Activated CD8-positive, alpha-beta T cell treated with anti-CD3 and anti-CD28 coated beads, Interleukin-2, amount 10 ng/mL, durations not matched to agents 7 days and 5 days (primary cell): ENCODE measurements at regions not wholly inside any gene's neighbourhood (a gene's known extent, or its start where the extent isn't known, plus 50 kb on each side); places are given as distances from the start of the nearest gene placed in this dataset.
"Not testable (repeated sequence)": the region's sequence is repeated elsewhere in the genome, so short reads cannot be mapped to it uniquely, and the experiment has no call there.

Experiments
- ATAC-seq: fragments of 150-1000 bp; cut with Tn5 transposase; one replicate; pipeline ENCODE4 v1.10.0; 2021; ENCODE audit warnings: moderate library complexity
- CTCF ChIA-PET: fragments of 350-600 bp; sonication (Branson Sonifier 250); formaldehyde crosslinking; loops from one replicate; lab custom pipeline; 2021; ENCODE audit warnings: antibody characterized with exemption; lab: Charles Lee
- POLR2A ChIA-PET: fragments of 350-600 bp; sonication (Branson Sonifier 250); formaldehyde crosslinking; loops from one replicate; lab custom pipeline; 2021; ENCODE audit warnings: antibody characterized with exemption; lab: Charles Lee
- DNase-seq: peaks from one replicate; pipeline ENCODE4 v3.0.0-alpha.2; 2020
- H3K27ac Mint-ChIP-seq: one replicate; pipeline ENCODE4 v1.8.0; 2021; ENCODE audit warnings: mild to moderate bottlenecking, mixed read lengths
- H3K27me3 Mint-ChIP-seq: one replicate; pipeline ENCODE4 v1.8.0; 2021; ENCODE audit warnings: low read depth, mixed read lengths
- H3K36me3 Mint-ChIP-seq: one replicate; pipeline ENCODE4 v1.8.0; 2021; ENCODE audit warnings: low read depth, mixed read lengths
- H3K4me1 Mint-ChIP-seq: one replicate; pipeline ENCODE4 v1.8.0; 2021; ENCODE audit warnings: low read depth, mixed read lengths
- H3K4me3 Mint-ChIP-seq: one replicate; pipeline ENCODE4 v1.8.0; 2021; ENCODE audit warnings: mild to moderate bottlenecking, mixed read lengths
- H3K9me3 Mint-ChIP-seq: one replicate; pipeline ENCODE4 v1.8.0; 2022; ENCODE audit warnings: mixed read lengths; ENCODE audit not compliant: insufficient read depth

DNA sequence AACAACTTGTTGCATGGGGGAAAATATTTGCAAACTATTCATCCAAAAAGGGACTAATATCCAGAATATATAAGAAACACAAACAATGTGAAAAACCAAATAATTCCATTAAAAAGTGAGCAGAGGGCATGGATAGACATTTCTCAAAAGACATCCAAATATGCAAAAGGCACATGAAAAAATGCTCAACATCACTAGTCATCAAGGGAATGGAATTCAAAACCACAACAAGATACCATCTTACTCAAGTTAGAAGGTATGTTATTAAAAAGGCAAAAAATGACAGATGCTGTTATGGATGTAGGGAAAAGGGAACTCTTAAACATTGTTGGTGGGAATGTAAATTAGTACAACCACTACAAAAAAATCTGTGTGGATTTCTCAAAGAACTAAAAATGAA, 396.5 kb downstream of the CCDC85A start:
- Mint-ChIP-seq H3K4me3 (no peak overlapping the region), H3K36me3 (no peaks in the 10 kb centered on the region), H3K9me3 (peaks cover 24% of the 10 kb centered on the region), H3K4me1 (no peaks in the 10 kb centered on the region), H3K27me3 (no peaks in the 10 kb centered on the region), H3K27ac (no peak overlapping the region)
- POLR2A ChIA-PET: no interaction called here
- ATAC-seq (no peak), DNase-seq (no peak)
- CTCF ChIA-PET: no interaction called here

DNA sequence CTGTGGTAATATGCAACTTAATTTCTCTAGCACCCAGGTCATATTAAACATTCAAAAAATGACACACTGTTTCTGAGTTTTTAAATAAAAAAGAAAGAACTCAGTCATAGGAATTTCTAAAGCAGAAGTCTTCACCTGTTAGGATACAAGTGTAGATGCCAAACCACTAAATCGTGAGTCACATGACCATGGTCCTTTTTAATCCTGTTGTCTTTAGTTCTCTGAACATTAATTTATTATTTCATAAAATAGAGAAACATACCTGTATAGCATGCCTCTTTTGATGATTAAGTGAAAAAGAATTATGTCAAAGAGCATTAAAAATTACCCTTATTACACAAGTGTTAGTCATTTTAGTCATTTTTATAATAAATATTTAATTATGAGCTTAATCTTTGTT, 398.8 kb downstream of the CCDC85A start:
- no peaks in the 10 kb centered on the region for H3K4me1 Mint-ChIP-seq
- ChIA-PET POLR2A (no interaction called here), CTCF (no interaction called here)
- H3K27me3 Mint-ChIP-seq: no peaks in the 10 kb centered on the region
- DNase-seq (no peak), ATAC-seq (no peak)
- H3K9me3 Mint-ChIP-seq: peaks cover 15% of the 10 kb centered on the region
- H3K27ac Mint-ChIP-seq: no peak overlapping the region
- H3K36me3 Mint-ChIP-seq: no peaks in the 10 kb centered on the region
- no peak overlapping the region for H3K4me3 Mint-ChIP-seq

- peaks cover 7% of the 10 kb centered on the region for H3K9me3 Mint-ChIP-seq
- POLR2A ChIA-PET: no interaction called here
- CTCF ChIA-PET: no interaction called here
- H3K36me3 Mint-ChIP-seq: no peaks in the 10 kb centered on the region
- H3K27me3 Mint-ChIP-seq: no peaks in the 10 kb centered on the region
- no peak for DNase-seq
- no peaks in the 10 kb centered on the region for H3K4me1 Mint-ChIP-seq
- no peak overlapping the region for H3K27ac Mint-ChIP-seq
- ATAC-seq: no peak
- no peak overlapping the region for H3K4me3 Mint-ChIP-seq
Measured at GRCh38 chr2:56583796-56584315, 400.1 kb downstream of the CCDC85A start.

GRCh38 chr2:56587456-56587855, 403.7 kb downstream of the CCDC85A start:
- Mint-ChIP-seq H3K9me3 (peaks cover 7% of the 10 kb centered on the region), H3K4me1 (no peaks in the 10 kb centered on the region), H3K36me3 (no peaks in the 10 kb centered on the region), H3K4me3 (no peak overlapping the region), H3K27me3 (no peaks in the 10 kb centered on the region), H3K27ac (no peak overlapping the region)
- CTCF ChIA-PET: no interaction called here
- no peak for DNase-seq
- ATAC-seq: no peak
- POLR2A ChIA-PET: no interaction called here

DNA sequence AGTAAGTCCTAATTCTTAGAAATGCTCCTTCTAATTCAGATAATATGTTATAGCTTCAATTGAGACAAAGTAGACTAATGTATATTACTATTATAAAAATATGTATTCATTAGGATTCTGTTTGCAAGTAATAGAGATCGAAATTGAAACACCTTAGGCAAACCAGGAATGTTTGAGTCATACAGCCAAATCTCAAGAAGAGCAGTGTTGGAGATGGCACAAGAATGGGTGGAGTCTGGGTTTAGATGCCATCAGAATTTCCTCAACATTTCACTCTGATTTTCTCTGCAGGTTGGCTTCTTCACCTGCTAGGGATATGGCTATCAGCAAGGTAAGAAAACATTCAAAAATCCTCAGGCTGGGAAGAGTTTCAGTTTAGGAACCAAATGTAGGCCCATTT, 405.4 kb downstream of the CCDC85A start:
- ChIA-PET CTCF (no interaction called here), POLR2A (no interaction called here)
- Mint-ChIP-seq H3K9me3 (peaks cover 7% of the 10 kb centered on the region), H3K27me3 (no peaks in the 10 kb centered on the region), H3K27ac (no peak overlapping the region), H3K36me3 (no peaks in the 10 kb centered on the region), H3K4me3 (no peak overlapping the region), H3K4me1 (no peaks in the 10 kb centered on the region)
- DNase-seq (no peak), ATAC-seq (no peak)

DNA sequence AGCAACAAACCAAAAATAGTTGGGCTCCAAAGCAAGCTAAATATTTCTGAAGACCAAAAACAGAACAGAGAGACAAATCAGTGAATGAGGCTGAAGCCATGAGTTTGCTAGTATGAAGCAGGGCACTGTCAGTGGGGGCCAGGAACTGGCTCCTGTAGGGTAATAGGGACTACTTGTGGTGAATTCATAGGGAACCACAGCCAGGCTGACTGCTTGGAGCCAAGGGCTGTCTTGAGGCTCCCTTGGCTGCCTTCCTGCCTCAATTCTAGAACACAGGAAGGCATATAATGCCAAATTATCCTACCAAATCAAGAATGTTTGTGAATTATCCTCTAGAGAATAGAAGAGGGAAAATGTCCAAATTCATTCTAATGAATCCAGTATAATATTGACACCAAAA, 406.0 kb downstream of the CCDC85A start:
- H3K4me3 Mint-ChIP-seq: no peak overlapping the region
- H3K27ac Mint-ChIP-seq: no peak overlapping the region
- no peaks in the 10 kb centered on the region for H3K36me3 Mint-ChIP-seq
- H3K4me1 Mint-ChIP-seq: no peaks in the 10 kb centered on the region
- no peak for DNase-seq
- H3K27me3 Mint-ChIP-seq: no peaks in the 10 kb centered on the region
- H3K9me3 Mint-ChIP-seq: peaks cover 7% of the 10 kb centered on the region
- ChIA-PET CTCF (no interaction called here), POLR2A (no interaction called here)
- ATAC-seq: no peak

GRCh38 chr2:56590611-56591010, 406.8 kb downstream of the CCDC85A start:
- CTCF ChIA-PET: no interaction called here
- Mint-ChIP-seq H3K27me3 (no peaks in the 10 kb centered on the region), H3K4me3 (no peak overlapping the region), H3K36me3 (no peaks in the 10 kb centered on the region), H3K9me3 (peaks cover 7% of the 10 kb centered on the region), H3K27ac (no peak overlapping the region), H3K4me1 (no peaks in the 10 kb centered on the region)
- no peak for DNase-seq
- ATAC-seq: no peak
- POLR2A ChIA-PET: no interaction called here

DNA sequence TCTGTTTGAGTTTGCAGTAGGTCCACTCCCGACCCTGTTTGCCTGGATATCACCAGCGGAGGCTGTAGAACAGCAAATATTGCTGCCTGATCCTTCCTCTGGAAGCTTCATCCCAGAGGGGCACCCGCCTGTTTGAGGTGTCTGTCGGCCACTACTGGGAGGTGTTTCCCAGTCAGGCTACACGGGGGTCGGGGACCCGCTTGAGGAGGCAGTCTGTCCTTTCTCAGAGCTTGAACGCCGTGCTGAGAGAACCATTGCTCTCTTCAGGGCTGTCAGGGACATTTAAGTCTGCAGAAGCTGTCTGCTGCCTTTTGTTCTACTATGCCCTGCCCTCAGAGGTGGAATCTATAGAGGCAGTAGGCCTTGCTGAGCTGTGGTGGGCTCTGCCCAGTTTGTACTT, 422.3 kb downstream of the CCDC85A start:
- CTCF ChIA-PET, H3K4me1 Mint-ChIP-seq, H3K4me3 Mint-ChIP-seq: not testable (repeated sequence)

DNA sequence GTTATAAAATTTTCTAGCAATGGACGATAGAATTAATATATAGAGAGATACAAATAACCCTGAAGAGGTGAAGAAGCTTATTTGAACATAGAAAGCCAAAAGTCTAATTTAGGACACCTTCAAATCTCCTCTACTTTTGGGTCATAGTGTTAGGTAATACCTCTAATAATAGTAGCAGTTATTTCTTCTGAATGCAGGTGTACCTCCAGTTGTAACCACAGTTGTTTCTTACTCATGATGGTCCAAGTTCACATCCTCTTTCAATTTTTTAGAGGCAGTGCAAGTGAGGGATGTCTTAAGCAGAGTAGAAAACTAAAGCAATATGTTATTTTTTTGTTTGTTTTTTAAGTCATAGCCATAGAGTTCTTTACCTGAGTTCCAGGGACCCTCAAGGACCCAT, 429.5 kb downstream of the CCDC85A start:
- POLR2A ChIA-PET: no interaction called here
- Mint-ChIP-seq H3K9me3 (peaks cover 15% of the 10 kb centered on the region), H3K27me3 (no peaks in the 10 kb centered on the region), H3K4me3 (no peak overlapping the region), H3K36me3 (no peaks in the 10 kb centered on the region), H3K4me1 (no peaks in the 10 kb centered on the region), H3K27ac (no peak overlapping the region)
- no peak for DNase-seq
- CTCF ChIA-PET: no interaction called here
- no peak for ATAC-seq

More for the DNA sequence above, 422.3 kb downstream of the CCDC85A start:
- H3K9me3 Mint-ChIP-seq, POLR2A ChIA-PET, ATAC-seq, DNase-seq, H3K27me3 Mint-ChIP-seq, H3K27ac Mint-ChIP-seq, H3K36me3 Mint-ChIP-seq: not testable (repeated sequence)

GRCh38 chr2:56613920-56614319, 430.1 kb downstream of the CCDC85A start:
- no peaks in the 10 kb centered on the region for H3K36me3 Mint-ChIP-seq
- no peaks in the 10 kb centered on the region for H3K27me3 Mint-ChIP-seq
- ATAC-seq: no peak
- no peak overlapping the region for H3K27ac Mint-ChIP-seq
- H3K4me1 Mint-ChIP-seq: no peaks in the 10 kb centered on the region
- no peak for DNase-seq
- no peak overlapping the region for H3K4me3 Mint-ChIP-seq
- POLR2A ChIA-PET: no interaction called here
- H3K9me3 Mint-ChIP-seq: peaks cover 12% of the 10 kb centered on the region
- CTCF ChIA-PET: no interaction called here

- H3K9me3 Mint-ChIP-seq: peaks cover 12% of the 10 kb centered on the region
- H3K27ac Mint-ChIP-seq: no peak overlapping the region
- H3K36me3 Mint-ChIP-seq: no peaks in the 10 kb centered on the region
- ATAC-seq: no peak
- no peak for DNase-seq
- CTCF ChIA-PET: no interaction called here
- H3K4me3 Mint-ChIP-seq: no peak overlapping the region
- no peaks in the 10 kb centered on the region for H3K27me3 Mint-ChIP-seq
- POLR2A ChIA-PET: no interaction called here
- no peaks in the 10 kb centered on the region for H3K4me1 Mint-ChIP-seq
Measured at GRCh38 chr2:56615760-56616159, 432.0 kb downstream of the CCDC85A start.

DNA sequence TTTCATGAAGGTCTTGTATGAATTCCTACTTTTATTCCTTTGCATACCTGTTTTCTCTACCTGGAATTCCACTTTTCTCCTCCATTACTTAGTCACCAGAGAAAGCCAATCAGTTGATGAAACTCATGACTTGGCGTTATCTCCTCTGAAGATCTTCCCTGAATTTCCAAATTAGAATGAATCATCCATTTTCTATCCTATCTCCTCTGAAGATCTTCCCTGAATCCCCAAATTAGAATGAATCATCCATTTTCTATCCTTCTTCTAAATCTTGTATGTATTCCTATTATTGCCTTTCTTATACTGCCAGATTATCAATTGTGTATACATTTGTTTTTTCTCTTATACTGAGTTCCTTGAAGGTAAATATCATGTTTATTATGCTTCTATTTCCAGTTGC, 440.4 kb downstream of the CCDC85A start:
- ATAC-seq (no peak), DNase-seq (no peak)
- Mint-ChIP-seq H3K4me3 (no peak overlapping the region), H3K36me3 (no peaks in the 10 kb centered on the region), H3K4me1 (no peaks in the 10 kb centered on the region), H3K27ac (no peak overlapping the region), H3K9me3 (peaks cover 8% of the 10 kb centered on the region), H3K27me3 (no peaks in the 10 kb centered on the region)
- CTCF ChIA-PET: no interaction called here
- POLR2A ChIA-PET: no interaction called here

GRCh38 chr2:56626927-56627326, 443.1 kb downstream of the CCDC85A start:
- no peak for ATAC-seq
- no peak overlapping the region for H3K27ac Mint-ChIP-seq
- POLR2A ChIA-PET: no interaction called here

More at GRCh38 chr2:56626927-56627326, 443.1 kb downstream of the CCDC85A start:
- Mint-ChIP-seq H3K4me1 (no peaks in the 10 kb centered on the region), H3K9me3 (peaks cover 8% of the 10 kb centered on the region), H3K4me3 (no peak overlapping the region), H3K36me3 (no peaks in the 10 kb centered on the region), H3K27me3 (no peaks in the 10 kb centered on the region)
- no peak for DNase-seq
- CTCF ChIA-PET: no interaction called here
